UCSD-AML1 (cell line): ENCODE measurements at regions not wholly inside any gene's neighbourhood (a gene's known extent, or its start where the extent isn't known, plus 50 kb on each side); places are given as distances from the start of the nearest gene placed in this dataset.

Experiments used
- DNase-seq: peaks from one replicate; lab custom pipeline; 2025; ENCODE audit not compliant: unreplicated experiment; lab: John Stamatoyannopoulos, UW

- no peak for DNase-seq
Measured at GRCh38 chr3:152710549-152710948, 124.4 kb upstream of the P2RY1 start.

DNA sequence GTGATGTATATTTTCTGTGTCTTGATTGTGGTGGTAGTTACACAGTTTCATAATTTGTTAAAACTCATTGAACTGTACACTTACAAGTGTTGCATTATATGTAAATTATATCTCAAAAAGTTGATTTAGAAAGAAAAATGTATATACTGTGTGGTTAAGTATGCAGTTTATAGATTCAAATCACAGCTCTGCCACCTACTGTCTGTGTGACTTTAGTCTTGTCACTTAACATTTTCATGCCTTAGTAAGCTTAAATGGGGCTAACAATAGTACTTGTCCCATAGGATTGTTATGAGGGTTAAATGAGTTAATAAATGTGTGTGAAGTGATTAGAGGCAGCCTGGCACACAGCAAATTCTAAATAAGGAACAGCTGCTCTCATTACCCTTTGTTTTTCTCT is 120.9 kb upstream of the P2RY1 start:
- no peak for DNase-seq

- DNase-seq = no peak
Measured at GRCh38 chr3:152714507-152714906, 120.4 kb upstream of the P2RY1 start.

GRCh38 chr3:152717252-152717651 is 117.7 kb upstream of the P2RY1 start:
- DNase-seq = no peak

DNA sequence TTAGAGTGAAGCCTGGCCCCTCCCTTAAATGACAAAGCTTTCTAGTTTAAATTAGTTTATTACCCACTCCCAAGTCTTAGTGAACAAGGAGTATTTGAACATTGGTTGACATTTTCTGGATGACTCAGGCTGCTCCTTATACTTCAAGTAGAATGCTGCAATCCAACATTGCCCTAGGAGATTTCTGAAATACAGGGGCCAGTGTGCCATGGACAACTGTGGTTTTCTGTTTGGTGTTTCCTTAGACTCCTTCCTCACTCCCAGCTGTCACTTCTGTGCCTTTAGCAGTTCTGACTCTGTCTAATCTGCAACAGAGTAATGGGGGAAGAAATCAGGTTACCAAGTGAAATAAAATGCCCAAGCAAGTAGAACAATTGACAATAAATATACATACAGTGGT is 116.1 kb upstream of the P2RY1 start:
- no peak for DNase-seq

DNA sequence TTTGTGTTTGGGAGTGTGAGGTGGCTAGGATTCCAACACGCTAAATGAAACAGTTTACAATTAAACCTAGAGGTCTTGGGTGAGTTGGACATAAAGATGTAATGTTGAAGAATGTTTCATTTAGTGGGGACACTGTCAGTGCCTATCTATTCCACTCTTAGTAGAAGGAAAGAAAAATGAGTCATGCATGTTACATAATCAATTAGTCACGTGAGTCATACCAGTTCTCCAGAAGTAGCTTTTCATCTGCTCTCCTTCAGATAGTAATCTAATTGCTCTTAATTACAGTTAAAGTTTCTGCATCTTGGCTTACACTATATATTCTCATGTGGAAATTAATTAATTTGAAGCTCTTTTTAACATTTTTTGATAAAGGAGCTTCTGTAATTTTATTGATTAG is 115.7 kb upstream of the P2RY1 start:
- DNase-seq = no peak

DNA sequence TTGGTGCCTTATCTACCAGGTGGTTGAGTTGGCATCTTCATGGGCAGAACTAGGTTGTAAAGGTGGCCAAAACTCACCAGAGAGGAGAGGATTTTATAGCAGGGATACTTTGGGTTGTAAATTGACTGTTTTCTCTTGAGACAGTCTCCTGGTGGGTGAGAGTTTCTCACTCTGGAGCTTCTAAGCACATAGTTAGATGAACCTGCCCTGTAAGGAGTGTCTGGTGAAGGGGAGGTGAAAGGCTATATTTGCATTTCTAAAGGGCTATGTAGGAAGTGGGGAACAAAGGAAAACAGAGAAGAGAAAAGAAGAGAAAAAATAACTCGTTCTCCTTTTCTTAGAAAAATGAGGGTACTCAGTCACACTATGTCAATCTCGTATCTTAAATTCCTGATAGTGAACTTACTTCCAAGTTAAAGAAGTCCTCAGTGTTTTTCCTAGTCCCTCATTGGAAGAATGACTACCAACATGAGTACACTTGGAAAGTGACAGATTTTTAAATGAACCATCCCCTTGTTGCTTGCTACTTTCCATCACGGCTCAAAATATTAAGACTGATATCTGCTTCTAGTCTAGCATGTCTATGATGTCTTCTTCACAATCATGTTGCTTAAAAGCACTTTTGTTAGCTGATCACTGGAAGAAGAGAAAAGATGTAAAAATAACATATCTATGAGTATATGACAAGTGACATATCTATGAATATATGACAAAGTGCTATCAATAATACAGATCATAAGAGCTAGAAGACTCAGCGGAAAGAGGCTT is 113.8 kb upstream of the P2RY1 start:
- no peak for DNase-seq

GRCh38 chr3:152724270-152724669 is 110.7 kb upstream of the P2RY1 start:
- no peak for DNase-seq

DNA sequence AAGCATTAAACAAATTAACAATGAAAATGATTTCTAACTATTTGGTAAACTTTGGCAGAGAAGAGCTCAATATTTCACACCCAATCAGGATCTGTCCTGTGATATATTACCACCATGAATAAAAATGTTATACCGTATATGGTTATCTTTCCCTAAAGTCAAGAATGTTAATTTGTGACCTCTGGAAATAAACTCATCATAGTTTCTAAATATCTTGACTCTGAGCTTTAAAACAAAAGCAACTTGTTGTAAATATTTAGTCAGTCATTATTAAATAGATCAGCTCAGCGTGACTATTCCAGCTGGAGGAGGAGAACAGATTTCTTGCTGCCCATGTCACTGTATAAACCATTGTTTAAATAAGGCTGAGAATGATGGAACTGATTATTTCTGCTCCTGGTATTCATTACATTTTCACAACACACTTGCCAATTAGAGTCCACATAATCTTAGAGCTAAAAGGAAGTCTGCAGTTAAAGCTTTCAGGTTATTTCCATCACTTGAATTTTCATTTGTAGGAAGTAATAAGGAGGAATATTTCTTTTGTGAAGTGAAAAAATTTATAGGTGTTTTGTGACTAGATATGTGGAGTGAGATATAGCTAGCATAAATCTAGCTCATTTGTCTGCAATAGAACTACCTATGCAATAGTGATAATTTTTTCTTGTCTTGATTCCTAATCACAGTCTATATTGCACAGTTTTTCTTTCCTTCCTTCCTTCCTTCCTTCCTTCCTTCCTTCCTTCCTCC is 106.5 kb upstream of the P2RY1 start:
- DNase-seq = no peak

DNA sequence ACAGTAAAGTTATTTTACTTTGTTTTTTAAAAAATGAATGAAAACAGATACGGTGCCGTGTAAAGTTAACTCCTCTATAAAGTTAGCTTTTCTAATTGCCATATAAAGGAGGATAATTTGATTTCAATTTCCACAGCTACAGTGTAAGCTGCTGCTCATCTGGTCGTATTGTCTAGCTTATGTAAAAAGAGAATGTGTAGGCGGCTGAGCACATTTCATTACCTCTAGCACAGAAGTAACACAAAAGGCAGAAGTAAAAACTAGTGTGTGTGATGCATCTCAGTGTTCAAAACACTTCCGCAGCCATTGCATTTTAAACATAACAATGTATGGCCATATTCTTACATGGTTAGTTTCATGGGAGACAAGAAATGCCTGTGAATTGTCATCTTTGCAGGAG is 105.0 kb upstream of the P2RY1 start:
- DNase-seq = no peak

GRCh38 chr3:152731511-152731910 is 103.4 kb upstream of the P2RY1 start:
- no peak for DNase-seq

- no peak for DNase-seq
Measured at GRCh38 chr3:152733584-152734119, 101.3 kb upstream of the P2RY1 start.

DNA sequence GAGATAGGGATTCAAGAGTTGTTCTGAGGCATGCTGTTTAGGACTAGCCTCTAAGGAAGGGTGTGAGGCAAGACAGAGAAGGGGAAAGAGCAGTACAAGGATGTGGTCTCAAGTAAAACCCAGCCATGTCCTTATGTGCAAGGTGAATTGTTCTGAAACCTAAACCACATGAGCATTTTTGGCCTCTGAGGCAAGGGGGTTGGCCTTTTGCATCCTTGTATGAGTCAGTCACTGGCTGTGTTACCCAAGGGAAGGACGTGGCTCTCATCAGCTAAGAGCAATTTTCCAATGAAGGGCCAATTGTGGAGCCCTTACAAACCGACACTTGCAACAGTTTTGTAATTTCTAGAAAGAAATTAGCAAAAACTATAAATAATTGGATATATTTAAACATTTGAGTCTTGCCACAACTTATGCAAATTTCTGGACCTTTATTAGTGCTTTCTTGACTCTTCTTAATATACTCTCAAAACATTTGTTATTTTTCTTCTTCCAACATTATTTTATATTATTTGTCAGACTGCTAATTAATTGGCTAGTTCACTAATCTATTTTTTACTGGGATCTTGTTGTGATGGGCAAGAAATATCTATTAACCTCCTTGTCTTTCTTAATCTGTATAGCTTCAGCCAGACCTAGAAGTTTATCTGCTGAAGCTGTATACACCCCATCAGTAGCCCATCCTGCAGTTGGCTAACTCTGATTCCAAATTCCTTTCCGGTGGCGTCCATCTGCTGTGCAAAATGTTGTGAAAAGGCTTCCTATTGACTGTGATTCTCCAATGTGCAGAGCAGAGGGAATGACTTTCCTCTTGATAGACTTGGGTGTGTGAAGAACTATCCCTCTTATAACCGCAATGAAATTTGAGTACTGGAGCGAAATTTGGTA is 97.7 kb upstream of the P2RY1 start:
- DNase-seq = no peak

DNA sequence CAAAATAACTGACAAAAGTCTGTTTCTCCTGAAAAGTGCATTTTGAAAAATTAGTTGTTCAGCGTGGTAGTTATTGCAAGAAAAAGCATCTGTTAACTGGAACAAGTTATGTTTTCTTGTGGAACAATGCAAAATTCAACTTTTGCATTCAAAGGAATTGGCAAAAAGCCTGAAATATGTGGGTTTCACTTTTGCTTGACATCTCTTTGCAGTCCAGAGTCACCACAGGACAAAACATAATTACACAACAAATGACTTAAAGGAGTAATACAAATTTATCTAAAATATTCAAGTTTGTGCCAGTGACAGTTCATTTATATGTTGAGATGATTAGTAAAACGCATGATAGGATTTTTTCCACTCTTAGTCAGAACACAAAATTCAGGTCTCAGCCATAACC is 96.3 kb upstream of the P2RY1 start:
- no peak for DNase-seq

DNA sequence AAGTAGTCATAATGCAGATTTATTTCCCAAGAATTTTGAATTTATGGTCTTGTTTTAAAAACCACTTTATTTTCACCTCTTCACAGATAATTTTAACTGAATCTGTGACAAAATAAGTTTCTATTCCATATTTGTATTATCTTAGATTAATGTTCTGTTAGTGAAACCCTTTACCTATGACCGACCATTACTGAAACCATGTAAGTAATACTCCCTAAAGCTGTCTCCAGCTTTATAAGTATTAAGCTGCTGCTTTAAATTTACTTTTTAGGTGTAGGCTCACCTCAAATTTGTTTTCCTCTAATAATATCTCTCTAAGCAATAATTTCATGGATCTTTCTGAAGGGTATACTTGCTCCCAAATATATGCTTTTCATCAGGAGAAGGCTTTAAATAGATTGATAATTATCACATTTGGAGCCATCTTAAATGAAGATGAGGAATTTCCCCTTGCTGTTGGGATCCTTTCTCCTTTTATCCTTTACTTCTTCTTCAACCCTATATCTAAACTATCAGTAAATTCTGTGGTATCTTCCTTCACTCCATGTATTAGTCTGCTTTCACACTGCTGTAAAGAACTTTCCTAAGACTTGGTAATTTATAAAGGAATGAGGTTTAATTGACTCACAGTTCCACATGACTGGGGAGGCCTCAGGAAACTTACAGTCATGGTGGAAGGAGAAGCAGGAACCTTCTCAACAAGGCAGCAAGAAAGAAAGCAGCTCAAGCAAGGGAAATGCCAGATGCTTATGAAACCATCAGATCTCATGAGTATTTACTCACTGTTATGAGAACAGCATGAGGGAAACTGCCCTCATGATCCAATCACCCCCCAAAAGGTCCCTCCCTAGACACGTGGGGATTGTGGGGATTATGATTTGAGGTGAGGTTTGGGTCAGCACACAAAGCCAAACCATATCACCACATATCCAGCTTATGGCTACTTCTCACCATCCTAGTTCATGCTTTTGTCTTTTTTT is 92.3 kb upstream of the P2RY1 start:
- no peak for DNase-seq

DNA sequence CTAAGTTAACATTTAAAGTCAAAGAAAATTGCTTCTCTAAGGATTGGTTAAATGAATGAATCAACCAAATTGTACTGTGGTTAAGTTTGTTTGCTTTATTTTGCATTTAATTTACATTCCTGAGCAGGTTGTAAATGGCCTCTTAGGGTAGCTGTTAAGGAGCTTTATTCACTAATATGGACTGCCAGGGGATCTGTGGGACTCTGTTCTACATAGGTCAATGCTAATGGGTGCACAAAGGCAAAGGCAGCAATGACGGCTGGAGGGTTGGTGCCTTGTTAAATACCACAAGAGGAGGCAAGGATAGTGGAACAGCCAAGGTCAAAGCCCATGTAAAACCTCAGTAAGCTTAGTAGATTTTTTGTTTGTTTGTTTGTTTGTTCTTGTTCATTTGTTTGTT is 89.3 kb upstream of the P2RY1 start:
- no peak for DNase-seq

- DNase-seq = no peak
Measured at GRCh38 chr3:152754303-152754702, 80.6 kb upstream of the P2RY1 start.

DNA sequence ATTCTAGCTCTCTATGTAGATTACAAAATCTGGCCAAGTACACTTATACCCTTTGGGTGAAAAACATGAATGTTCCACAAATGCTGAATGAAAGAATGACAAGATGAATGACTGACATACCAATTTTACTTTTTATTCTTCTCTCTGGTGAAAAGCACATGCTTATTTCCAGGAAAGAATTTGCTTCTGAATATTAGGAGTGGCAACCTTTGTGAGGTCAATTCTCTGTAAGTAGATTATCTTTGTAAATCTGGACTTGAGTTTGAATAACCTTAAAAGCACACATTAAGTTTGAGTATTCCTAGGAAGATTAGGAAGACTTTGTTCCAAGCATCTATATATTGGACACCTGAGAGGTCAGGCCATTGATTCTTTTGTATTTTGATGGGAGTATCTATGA is 78.1 kb upstream of the P2RY1 start:
- DNase-seq = no peak

GRCh38 chr3:152760024-152760563 is 74.8 kb upstream of the P2RY1 start:
- DNase-seq = no peak

DNA sequence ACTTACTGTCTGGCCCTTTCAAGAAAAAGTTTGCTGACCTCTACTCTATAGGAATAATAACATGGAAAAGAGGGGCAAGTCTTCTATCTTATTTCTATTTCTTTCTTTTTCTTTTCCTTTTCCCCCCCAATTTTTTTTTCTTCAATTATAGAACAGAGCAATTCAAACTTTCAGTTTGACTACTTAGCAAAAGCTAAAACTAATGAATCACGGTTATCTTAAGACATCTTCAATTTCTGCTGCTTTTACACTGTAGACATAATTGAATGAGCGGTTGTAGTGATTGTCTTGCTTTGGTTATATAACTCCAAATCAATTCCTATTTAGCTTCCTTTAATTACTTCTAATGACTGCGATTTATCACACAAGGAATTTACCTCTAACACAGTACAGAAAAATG is 74.3 kb upstream of the P2RY1 start:
- no peak for DNase-seq
